DOHH2 (cell line): ENCODE measurements at regions not wholly inside any gene's neighbourhood (a gene's known extent, or its start where the extent isn't known, plus 50 kb on each side); places are given as distances from the start of the nearest gene placed in this dataset.

Experiments
- EZH2phosphoT487 ChIP-seq: fragments of 200-600 bp; sonication (generic); IDR thresholded peaks from 2 replicates; pipeline ENCODE4 v1.6.1; 2017; ENCODE audit warnings: borderline replicate concordance, mild to moderate bottlenecking, antibody characterized with exemption, low read length, moderate library complexity, mixed read lengths
- TF ChIP-seq, protein P1 (sequence below): fragments of 200-600 bp; sonication (generic); IDR thresholded peaks from one replicate; pipeline ENCODE4 v1.5.1; 2014; ENCODE audit warnings: antibody characterized with exemption, mild to moderate bottlenecking, low read depth, low read length; ENCODE audit not compliant: poor library complexity, severe bottlenecking

GRCh38 chr22:35205961-35206360 is 51.3 kb upstream of the HMGXB4 start:
- TF ChIP-seq, protein P1, sequence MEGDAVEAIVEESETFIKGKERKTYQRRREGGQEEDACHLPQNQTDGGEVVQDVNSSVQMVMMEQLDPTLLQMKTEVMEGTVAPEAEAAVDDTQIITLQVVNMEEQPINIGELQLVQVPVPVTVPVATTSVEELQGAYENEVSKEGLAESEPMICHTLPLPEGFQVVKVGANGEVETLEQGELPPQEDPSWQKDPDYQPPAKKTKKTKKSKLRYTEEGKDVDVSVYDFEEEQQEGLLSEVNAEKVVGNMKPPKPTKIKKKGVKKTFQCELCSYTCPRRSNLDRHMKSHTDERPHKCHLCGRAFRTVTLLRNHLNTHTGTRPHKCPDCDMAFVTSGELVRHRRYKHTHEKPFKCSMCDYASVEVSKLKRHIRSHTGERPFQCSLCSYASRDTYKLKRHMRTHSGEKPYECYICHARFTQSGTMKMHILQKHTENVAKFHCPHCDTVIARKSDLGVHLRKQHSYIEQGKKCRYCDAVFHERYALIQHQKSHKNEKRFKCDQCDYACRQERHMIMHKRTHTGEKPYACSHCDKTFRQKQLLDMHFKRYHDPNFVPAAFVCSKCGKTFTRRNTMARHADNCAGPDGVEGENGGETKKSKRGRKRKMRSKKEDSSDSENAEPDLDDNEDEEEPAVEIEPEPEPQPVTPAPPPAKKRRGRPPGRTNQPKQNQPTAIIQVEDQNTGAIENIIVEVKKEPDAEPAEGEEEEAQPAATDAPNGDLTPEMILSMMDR = no peak
- TF ChIP-seq EZH2phosphoT487 = no peak
